Hepatocyte (in vitro differentiated cells): ENCODE measurements at regions not wholly inside any gene's neighbourhood (a gene's known extent, or its start where the extent isn't known, plus 50 kb on each side); places are given as distances from the start of the nearest gene placed in this dataset.

ENCODE experiments used
- CTCF ChIP-seq: fragments of 200-600 bp; sonication (generic); IDR thresholded peaks from 2 replicates; pipeline ENCODE4 v1.5.1; 2016; ENCODE audit warnings: antibody characterized with exemption, mild to moderate bottlenecking; ENCODE audit not compliant: poor library complexity
- EZH2 ChIP-seq: fragments of 200-600 bp; sonication (generic); IDR thresholded peaks from 2 replicates; pipeline ENCODE4 v1.6.1; 2016; ENCODE audit warnings: antibody characterized with exemption, mild to moderate bottlenecking, borderline replicate concordance
- EZH2phosphoT487 ChIP-seq: fragments of 200-600 bp; sonication (generic); IDR thresholded peaks from one replicate; pipeline ENCODE4 v1.6.1; 2018; ENCODE audit warnings: antibody characterized with exemption, mild to moderate bottlenecking, low read depth, moderate library complexity; ENCODE audit not compliant: unreplicated experiment, severe bottlenecking

GRCh38 chr6:120736740-120737139, 597.5 kb downstream of the TBC1D32 start:
- TF ChIP-seq CTCF (no peak), EZH2 (no peak), EZH2phosphoT487 (no peak)
